HG03460 (cell line): ENCODE measurements at regions not wholly inside any gene's neighbourhood (a gene's known extent, or its start where the extent isn't known, plus 50 kb on each side); places are given as distances from the start of the nearest gene placed in this dataset.
"Not testable (repeated sequence)": the region's sequence is repeated elsewhere in the genome, so short reads cannot be mapped to it uniquely, and the experiment has no call there.

Source experiments
- ATAC-seq: cut with Tn5 transposase; IDR thresholded peaks from one replicate; pipeline ENCODE4 v1.9.1; 2021; ENCODE audit not compliant: unreplicated experiment

- ATAC-seq, result not testable (repeated sequence)
Observed at GRCh38 chr4:118502967-118503366, 150.2 kb upstream of the PRSS12 start.

GRCh38 chr4:118504927-118505326, 152.1 kb upstream of the PRSS12 start:
- not testable (repeated sequence) for ATAC-seq

GRCh38 chr4:118505491-118505890, 152.7 kb upstream of the PRSS12 start:
- not testable (repeated sequence) for ATAC-seq

GRCh38 chr4:118512870-118513269, 160.1 kb upstream of the PRSS12 start:
- ATAC-seq, result not testable (repeated sequence)

GRCh38 chr4:118514332-118514731, 161.5 kb upstream of the PRSS12 start:
- not testable (repeated sequence) for ATAC-seq

- ATAC-seq, result not testable (repeated sequence)
Observed at GRCh38 chr4:118516107-118516506, 163.3 kb upstream of the PRSS12 start.

GRCh38 chr4:118530107-118530506, 155.1 kb upstream of the METTL14 start:
- ATAC-seq, result not testable (repeated sequence)

- not testable (repeated sequence) for ATAC-seq
Observed at GRCh38 chr4:118531947-118532346, 153.2 kb upstream of the METTL14 start.

- ATAC-seq, result not testable (repeated sequence)
Observed at GRCh38 chr4:118535788-118536187, 149.4 kb upstream of the METTL14 start.

GRCh38 chr4:118539412-118540077, 145.6 kb upstream of the METTL14 start:
- not testable (repeated sequence) for ATAC-seq

GRCh38 chr4:118556576-118556975, 128.6 kb upstream of the METTL14 start:
- not testable (repeated sequence) for ATAC-seq

GRCh38 chr4:118557298-118557851, 127.8 kb upstream of the METTL14 start:
- no peak for ATAC-seq

- not testable (repeated sequence) for ATAC-seq
Observed at GRCh38 chr4:118558188-118558587, 127.0 kb upstream of the METTL14 start.

- ATAC-seq, result not testable (repeated sequence)
Observed at GRCh38 chr4:118561559-118561958, 123.6 kb upstream of the METTL14 start.

- ATAC-seq, result peak; percentile 75
Observed at GRCh38 chr4:118566003-118566513, 119.1 kb upstream of the METTL14 start.

GRCh38 chr4:118572991-118573390, 112.2 kb upstream of the METTL14 start:
- ATAC-seq, result not testable (repeated sequence)

GRCh38 chr4:118574251-118574913, 110.8 kb upstream of the METTL14 start:
- not testable (repeated sequence) for ATAC-seq

- not testable (repeated sequence) for ATAC-seq
Observed at GRCh38 chr4:118575057-118575456, 110.1 kb upstream of the METTL14 start.

- ATAC-seq, result not testable (repeated sequence)
Observed at GRCh38 chr4:118575726-118576125, 109.5 kb upstream of the METTL14 start.

- ATAC-seq, result not testable (repeated sequence)
Observed at GRCh38 chr4:118576709-118577219, 108.4 kb upstream of the METTL14 start.

GRCh38 chr4:118585015-118585414, 100.2 kb upstream of the METTL14 start:
- no peak for ATAC-seq
